Sigmoid colon (tissue), 4 donors: ENCODE measurements at regions not wholly inside any gene's neighbourhood (a gene's known extent, or its start where the extent isn't known, plus 50 kb on each side); places are given as distances from the start of the nearest gene placed in this dataset.

Experiments
- CTCF ChIP-seq, 4 experiments: fragments of 450-650 bp in 3 of 4; fragments of 200-600 bp in 1 of 4; IDR thresholded peaks; one replicate each; pipeline ENCODE4 v1.5.1; 2016 to 2019; ENCODE audit warnings: antibody characterized with exemption in 4 of 4, mild to moderate bottlenecking in 3 of 4, moderate library complexity in 2 of 4
- EP300 ChIP-seq, 4 donors: sonication (generic); formaldehyde crosslinking; IDR thresholded peaks; one replicate each; pipeline ENCODE4 v1.6.1; 2017; ENCODE audit warnings: antibody characterized with exemption in 4 of 4
- POLR2A ChIP-seq, 2 donors: fragments of 450-650 bp; IDR thresholded peaks; one replicate each; pipeline ENCODE4 v1.6.1; 2016; ENCODE audit warnings: antibody characterized with exemption in 2 of 2, mild to moderate bottlenecking in 2 of 2, moderate library complexity in 2 of 2
- POLR2AphosphoS5 ChIP-seq, 4 donors: sonication (generic); formaldehyde crosslinking; IDR thresholded peaks; one replicate each; pipeline ENCODE4 v1.6.1; 2017; ENCODE audit warnings: antibody characterized with exemption in 4 of 4

- TF ChIP-seq CTCF (IDR thresholded peaks at IDR 0.05): no peak
- no peak for TF ChIP-seq POLR2A (IDR thresholded peaks at IDR 0.05)
- TF ChIP-seq EP300 (IDR thresholded peaks at IDR 0.05): no peak
- no peak for TF ChIP-seq POLR2AphosphoS5 (IDR thresholded peaks at IDR 0.05)
Observed at GRCh38 chr3:124459678-124460077, 270.6 kb upstream of the UMPS start.
